ENCODE measurements at regions not wholly inside any gene's neighbourhood (a gene's known extent, or its start where the extent isn't known, plus 50 kb on each side); places are given as distances from the start of the nearest gene placed in this dataset.

- DNase-seq (ENCODE audit: low read depth in 2 of 2), result no peak
Measured at GRCh38 chr11:134517621-134518293, 105.7 kb upstream of the B3GAT1 start.

GRCh38 chr11:134517115-134517514 lies 105.1 kb upstream of the B3GAT1 start:
- DNase-seq (ENCODE audit: low read depth in 2 of 2), result no peak

GRCh38 chr11:134516529-134516928 lies 104.5 kb upstream of the B3GAT1 start:
- no peak for DNase-seq (ENCODE audit: low read depth in 2 of 2)

GRCh38 chr11:134515081-134515960 lies 103.3 kb upstream of the B3GAT1 start:
- no peak for DNase-seq (ENCODE audit: low read depth in 2 of 2)

- DNase-seq (ENCODE audit: low read depth in 2 of 2), result no peak
Measured at GRCh38 chr11:134514354-134514951, 102.4 kb upstream of the B3GAT1 start.

GRCh38 chr11:134513585-134514120 lies 101.6 kb upstream of the B3GAT1 start:
- no peak for DNase-seq (ENCODE audit: low read depth in 2 of 2)

GRCh38 chr11:134512571-134513538 lies 100.8 kb upstream of the B3GAT1 start:
- no peak for DNase-seq (ENCODE audit: low read depth in 2 of 2)

GRCh38 chr11:134512061-134512460 lies 100.0 kb upstream of the B3GAT1 start:
- DNase-seq (ENCODE audit: low read depth in 2 of 2), result no peak

GRCh38 chr11:134511255-134511654 lies 99.2 kb upstream of the B3GAT1 start:
- DNase-seq (ENCODE audit: low read depth in 2 of 2), result no peak

- no peak for DNase-seq (ENCODE audit: low read depth in 2 of 2)
Measured at GRCh38 chr11:134510233-134511040, 98.4 kb upstream of the B3GAT1 start.

- DNase-seq (ENCODE audit: low read depth in 2 of 2), result no peak
Measured at GRCh38 chr11:134509381-134510232, 97.6 kb upstream of the B3GAT1 start.

GRCh38 chr11:134508219-134508990 lies 96.4 kb upstream of the B3GAT1 start:
- DNase-seq (ENCODE audit: low read depth in 2 of 2), result no peak

GRCh38 chr11:134506046-134506445 lies 94.0 kb upstream of the B3GAT1 start:
- no peak for DNase-seq (ENCODE audit: low read depth in 2 of 2)

- DNase-seq (ENCODE audit: low read depth in 2 of 2), result no peak
Measured at GRCh38 chr11:134505125-134505524, 93.1 kb upstream of the B3GAT1 start.

GRCh38 chr11:134504146-134504905 lies 92.3 kb upstream of the B3GAT1 start:
- DNase-seq (ENCODE audit: low read depth in 2 of 2), result no peak

- DNase-seq (ENCODE audit: low read depth in 2 of 2), result no peak
Measured at GRCh38 chr11:134503596-134503995, 91.6 kb upstream of the B3GAT1 start.

GRCh38 chr11:134503100-134503499 lies 91.1 kb upstream of the B3GAT1 start:
- no peak for DNase-seq (ENCODE audit: low read depth in 2 of 2)

GRCh38 chr11:134502153-134502550 lies 90.1 kb upstream of the B3GAT1 start:
- DNase-seq (ENCODE audit: low read depth in 2 of 2), result no peak
